Adrenal gland (tissue), 5 donors: ENCODE measurements at regions not wholly inside any gene's neighbourhood (a gene's known extent, or its start where the extent isn't known, plus 50 kb on each side); places are given as distances from the start of the nearest gene placed in this dataset.

Experiments used
- POLR2A ChIP-seq, 2 donors: fragments of 450-650 bp; IDR thresholded peaks; one replicate each; pipeline ENCODE4 v1.6.1; 2017; ENCODE audit warnings: antibody characterized with exemption in 2 of 2, mild to moderate bottlenecking in 2 of 2, moderate library complexity in 1 of 2
- TF ChIP-seq, protein P1 (sequence below), 6 experiments: fragments of 450-650 bp in 4 of 6; fragments of 200-600 bp in 2 of 6; sonication (generic) in 1 of 6; IDR thresholded peaks; 1 replicate in 5 of 6; 2 replicates in 1 of 6; pipeline versions ENCODE4 v1.5.1 to v1.8.0; 2016 to 2021; ENCODE audit warnings: antibody characterized with exemption in 6 of 6, mild to moderate bottlenecking in 2 of 6, moderate library complexity in 1 of 6
- donor health status: DM: no; HTN: no; CAD: no.

DNA sequence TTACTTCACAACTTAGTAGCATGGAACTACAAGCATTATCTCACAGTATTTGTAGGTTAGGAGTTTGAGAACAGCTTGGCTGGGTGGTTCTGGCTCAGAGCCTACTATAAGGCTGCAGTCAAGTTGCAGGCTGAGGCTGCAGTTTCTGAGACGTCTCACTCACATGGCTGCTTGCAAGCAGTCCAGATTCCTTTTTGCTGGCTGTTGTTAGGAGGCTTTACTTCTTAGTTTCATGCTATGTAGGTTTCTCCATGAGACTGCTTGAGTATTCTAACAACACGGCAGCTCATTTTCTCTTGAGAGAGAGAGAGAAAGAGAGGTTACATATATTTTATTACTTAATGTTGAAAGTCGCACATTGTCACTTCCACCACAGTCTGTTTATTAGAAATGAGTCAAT, 1073.9 kb downstream of the NXPH1 start:
- TF ChIP-seq, protein P1, sequence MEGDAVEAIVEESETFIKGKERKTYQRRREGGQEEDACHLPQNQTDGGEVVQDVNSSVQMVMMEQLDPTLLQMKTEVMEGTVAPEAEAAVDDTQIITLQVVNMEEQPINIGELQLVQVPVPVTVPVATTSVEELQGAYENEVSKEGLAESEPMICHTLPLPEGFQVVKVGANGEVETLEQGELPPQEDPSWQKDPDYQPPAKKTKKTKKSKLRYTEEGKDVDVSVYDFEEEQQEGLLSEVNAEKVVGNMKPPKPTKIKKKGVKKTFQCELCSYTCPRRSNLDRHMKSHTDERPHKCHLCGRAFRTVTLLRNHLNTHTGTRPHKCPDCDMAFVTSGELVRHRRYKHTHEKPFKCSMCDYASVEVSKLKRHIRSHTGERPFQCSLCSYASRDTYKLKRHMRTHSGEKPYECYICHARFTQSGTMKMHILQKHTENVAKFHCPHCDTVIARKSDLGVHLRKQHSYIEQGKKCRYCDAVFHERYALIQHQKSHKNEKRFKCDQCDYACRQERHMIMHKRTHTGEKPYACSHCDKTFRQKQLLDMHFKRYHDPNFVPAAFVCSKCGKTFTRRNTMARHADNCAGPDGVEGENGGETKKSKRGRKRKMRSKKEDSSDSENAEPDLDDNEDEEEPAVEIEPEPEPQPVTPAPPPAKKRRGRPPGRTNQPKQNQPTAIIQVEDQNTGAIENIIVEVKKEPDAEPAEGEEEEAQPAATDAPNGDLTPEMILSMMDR (IDR thresholded peaks at IDR 0.05) = no peak
- no peak for TF ChIP-seq POLR2A (IDR thresholded peaks at IDR 0.05)
